ENCODE measurements at regions not wholly inside any gene's neighbourhood (a gene's known extent, or its start where the extent isn't known, plus 50 kb on each side); places are given as distances from the start of the nearest gene placed in this dataset.

DNA sequence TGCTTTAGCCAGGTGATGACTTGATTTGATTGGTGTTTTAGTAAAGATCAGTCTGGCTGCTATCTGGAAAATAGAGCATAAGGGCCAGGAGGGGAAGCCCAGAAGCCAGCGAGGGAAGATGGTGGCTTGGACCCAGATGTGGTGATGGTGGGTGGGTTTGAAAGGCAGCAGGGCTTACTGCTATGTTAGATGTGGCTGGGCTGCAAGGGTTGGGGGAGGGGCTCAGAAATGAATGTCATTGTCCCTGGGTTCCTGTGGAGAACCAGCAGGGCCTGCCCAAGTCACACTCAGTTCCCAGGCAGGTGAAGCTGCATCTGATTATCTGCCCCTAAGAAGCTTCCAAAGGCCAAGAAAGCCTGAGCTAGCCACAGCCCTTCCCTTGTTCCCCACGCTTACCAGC is 71.7 kb upstream of the BRD7 start:
- TF ChIP-seq, protein P1, sequence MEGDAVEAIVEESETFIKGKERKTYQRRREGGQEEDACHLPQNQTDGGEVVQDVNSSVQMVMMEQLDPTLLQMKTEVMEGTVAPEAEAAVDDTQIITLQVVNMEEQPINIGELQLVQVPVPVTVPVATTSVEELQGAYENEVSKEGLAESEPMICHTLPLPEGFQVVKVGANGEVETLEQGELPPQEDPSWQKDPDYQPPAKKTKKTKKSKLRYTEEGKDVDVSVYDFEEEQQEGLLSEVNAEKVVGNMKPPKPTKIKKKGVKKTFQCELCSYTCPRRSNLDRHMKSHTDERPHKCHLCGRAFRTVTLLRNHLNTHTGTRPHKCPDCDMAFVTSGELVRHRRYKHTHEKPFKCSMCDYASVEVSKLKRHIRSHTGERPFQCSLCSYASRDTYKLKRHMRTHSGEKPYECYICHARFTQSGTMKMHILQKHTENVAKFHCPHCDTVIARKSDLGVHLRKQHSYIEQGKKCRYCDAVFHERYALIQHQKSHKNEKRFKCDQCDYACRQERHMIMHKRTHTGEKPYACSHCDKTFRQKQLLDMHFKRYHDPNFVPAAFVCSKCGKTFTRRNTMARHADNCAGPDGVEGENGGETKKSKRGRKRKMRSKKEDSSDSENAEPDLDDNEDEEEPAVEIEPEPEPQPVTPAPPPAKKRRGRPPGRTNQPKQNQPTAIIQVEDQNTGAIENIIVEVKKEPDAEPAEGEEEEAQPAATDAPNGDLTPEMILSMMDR (IDR thresholded peaks at IDR 0.05; ENCODE audit: insufficient read depth, low read depth, low read length, missing control alignments): no peak

DNA sequence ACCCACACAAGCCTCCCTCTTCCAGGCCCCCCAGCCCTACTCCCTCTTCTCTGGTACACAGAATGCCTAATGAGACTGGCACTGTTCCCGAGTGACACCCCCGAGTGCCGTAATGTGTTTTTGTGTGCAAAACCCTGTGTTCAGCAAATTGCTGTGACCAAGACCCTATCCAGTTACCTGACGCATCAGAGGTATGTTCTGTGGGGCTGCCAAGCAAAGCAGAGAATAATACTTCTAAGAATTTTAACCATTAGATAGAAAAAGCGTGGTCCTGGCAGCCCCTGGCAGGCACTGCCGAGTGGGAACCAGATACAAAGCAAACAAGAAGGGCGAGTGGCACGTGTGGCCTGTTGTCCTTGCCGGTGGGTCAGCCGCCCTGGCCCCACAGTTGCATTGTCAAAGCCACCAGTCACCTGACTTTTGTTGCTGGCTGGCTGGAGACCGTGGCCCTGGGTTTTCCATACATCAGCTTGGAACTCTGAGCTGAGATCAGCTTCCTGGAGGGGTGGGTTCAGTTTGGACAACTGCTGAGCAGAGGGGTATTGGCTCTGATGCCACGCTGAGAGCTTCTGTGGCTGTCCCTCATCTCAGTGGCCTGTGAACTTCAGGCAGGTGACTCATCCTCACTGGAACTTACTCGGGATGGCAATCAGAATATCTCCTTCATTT is 69.1 kb upstream of the BRD7 start:
- no peak overlapping the region for H3K4me3 ChIP-seq (ENCODE audit: low read depth, low read length)
- DNase-seq (ENCODE audit: low read depth): no peak
- TF ChIP-seq, protein P1 (IDR thresholded peaks at IDR 0.05; ENCODE audit: insufficient read depth, low read depth, low read length, missing control alignments): no peak

More for the DNA sequence above, 71.7 kb upstream of the BRD7 start:
- no peak overlapping the region for H3K4me3 ChIP-seq (ENCODE audit: low read depth, low read length)
- no peak for DNase-seq (ENCODE audit: low read depth)

DNA sequence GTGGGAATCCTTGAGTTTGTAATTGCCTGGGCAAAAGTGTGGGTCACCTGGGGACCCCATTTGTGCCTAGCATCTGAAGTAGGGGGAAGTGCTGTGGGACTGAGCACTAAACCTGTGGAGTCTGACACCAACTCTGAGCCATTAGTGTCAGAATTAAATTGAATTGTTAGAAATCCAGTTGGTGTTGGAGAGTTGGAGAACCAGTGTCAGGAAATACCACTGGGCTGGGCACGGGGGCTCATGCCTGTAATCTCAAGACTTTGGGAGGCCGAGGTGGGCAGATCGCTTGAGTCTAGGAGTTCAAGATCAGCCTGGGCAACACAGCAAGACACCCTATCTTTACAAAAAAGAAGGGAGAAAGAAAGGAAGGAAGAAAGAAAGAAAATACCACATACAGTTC is 67.5 kb upstream of the BRD7 start:
- DNase-seq (ENCODE audit: low read depth): no peak
- TF ChIP-seq, protein P1 (IDR thresholded peaks at IDR 0.05; ENCODE audit: insufficient read depth, low read depth, low read length, missing control alignments): no peak
- no peak overlapping the region for H3K4me3 ChIP-seq (ENCODE audit: low read depth, low read length)

DNA sequence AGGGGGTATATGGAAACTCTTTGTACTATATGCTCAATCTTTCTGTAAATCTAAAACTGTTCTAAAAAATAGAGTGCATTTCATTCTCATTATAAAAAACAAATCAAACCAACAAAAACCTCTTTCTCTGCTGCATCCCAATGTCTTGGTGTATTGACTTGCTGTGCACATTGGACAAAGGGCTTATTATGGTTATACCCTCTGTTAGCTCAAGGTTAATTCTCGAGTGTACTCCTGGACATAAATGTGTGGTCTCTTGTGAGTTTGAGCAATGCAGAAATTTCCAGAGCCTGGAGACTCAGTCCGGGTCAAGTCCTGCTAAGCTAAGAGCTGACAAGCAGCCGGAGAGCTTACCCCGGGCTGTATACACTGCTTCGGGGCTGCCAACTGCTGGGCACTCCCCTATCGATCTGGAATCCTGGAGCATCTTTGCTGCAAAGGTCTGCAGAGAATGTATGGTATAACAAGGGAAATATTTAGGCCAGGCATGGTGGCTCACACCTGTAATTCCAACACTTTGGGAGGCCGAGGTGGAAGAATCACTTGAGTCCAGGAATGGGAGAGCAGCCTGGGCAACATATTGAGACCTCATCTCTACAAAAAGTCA is 66.2 kb upstream of the BRD7 start:
- TF ChIP-seq, protein P1 (IDR thresholded peaks at IDR 0.05; ENCODE audit: insufficient read depth, low read depth, low read length, missing control alignments): no peak
- H3K4me3 ChIP-seq (ENCODE audit: low read depth, low read length): no peak overlapping the region
- DNase-seq (ENCODE audit: low read depth): no peak

DNA sequence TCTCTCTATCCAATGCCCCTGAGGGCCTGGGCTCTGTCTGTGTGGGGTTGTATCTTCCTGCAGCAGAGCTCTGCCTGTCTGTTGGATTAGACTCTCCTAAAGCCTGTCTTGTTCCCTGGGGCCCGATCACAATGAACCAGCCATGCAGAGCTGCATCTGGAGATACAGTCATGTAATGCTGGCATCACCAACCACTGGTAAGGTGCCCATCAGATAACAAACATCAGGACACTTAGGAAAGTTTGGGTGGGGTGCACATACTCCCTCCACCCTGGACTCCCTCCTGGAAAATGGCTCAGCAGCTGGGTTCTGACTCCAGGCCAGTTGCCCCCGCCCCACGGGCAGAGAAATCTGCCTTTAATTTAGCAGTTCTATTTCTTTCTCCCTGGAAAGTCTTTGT is 61.3 kb upstream of the BRD7 start:
- no peak overlapping the region for H3K4me3 ChIP-seq (ENCODE audit: low read depth, low read length)
- TF ChIP-seq, protein P1 (IDR thresholded peaks at IDR 0.05; ENCODE audit: insufficient read depth, low read depth, low read length, missing control alignments): no peak
- no peak for DNase-seq (ENCODE audit: low read depth)

DNA sequence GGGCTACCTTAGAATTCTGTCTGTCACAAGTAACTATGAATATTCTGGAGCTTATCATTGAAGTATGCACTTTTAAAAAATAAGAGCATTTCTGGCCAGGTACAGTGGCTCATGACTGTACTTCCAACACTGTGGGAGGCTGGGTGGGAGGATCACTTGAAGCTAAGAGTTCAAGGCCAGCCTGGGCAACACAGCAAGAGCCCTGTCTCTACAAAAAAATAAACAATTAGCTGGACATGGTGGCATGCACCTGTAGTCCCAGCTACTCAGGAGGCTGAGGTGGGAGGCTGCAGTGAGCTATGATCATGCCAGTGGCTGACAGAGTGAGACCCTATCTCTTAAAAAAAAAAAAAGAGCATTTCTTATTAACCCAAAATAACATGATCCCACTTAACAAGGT is 60.0 kb upstream of the BRD7 start:
- no peak for DNase-seq (ENCODE audit: low read depth)
- TF ChIP-seq, protein P1 (IDR thresholded peaks at IDR 0.05; ENCODE audit: insufficient read depth, low read depth, low read length, missing control alignments): no peak

DNA sequence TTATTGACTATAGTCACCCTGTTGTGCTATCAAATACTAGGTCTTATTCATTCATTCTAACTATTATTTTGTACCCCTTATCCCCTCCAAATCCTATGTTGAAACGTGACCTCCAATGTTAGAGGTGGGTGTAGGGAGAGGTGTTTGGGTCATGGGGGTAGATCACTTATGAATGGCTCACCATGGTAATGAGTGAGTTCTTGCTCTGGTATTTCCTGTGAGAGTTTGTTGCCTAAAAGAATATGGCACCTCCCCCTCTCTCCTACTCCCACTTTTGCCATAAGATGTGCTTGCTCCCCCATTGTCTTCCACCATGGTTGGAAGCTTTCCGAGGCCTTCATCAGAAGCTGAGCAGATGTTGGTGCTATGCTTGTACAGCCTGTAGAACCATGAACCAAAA is 59.3 kb upstream of the BRD7 start:
- H3K4me3 ChIP-seq (ENCODE audit: low read depth, low read length): no peak overlapping the region
- TF ChIP-seq, protein P1 (IDR thresholded peaks at IDR 0.05; ENCODE audit: insufficient read depth, low read depth, low read length, missing control alignments): no peak
- DNase-seq (ENCODE audit: low read depth): no peak

More for the DNA sequence above, 60.0 kb upstream of the BRD7 start:
- no peak overlapping the region for H3K4me3 ChIP-seq (ENCODE audit: low read depth, low read length)

Data from GM12865 (cell line).